Right lung (tissue), 2 donors: ENCODE measurements at regions not wholly inside any gene's neighbourhood (a gene's known extent, or its start where the extent isn't known, plus 50 kb on each side); places are given as distances from the start of the nearest gene placed in this dataset.

ENCODE experiments used
- DNase-seq, 2 donors: peaks; one replicate each; pipeline ENCODE4 v3.0.0-alpha.2; 2013

DNA sequence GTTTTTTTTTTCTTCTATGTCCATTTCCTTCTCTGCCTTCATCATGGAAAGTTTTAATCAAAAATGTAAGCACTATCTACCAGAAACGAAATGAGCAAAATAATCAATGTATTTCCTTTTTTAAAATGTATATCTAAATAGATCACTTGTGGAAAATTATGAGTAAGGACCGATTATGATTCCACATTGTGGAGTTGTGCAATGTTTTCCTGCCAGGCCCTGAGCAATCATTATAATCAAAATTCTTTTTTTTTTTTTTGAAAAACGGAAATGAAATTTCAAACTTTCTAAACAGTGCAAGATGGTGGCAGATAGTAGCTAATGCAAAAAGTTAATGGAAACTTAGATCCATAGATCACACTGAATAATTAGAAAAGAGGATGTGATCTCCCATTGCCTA, 1074.6 kb upstream of the TMEM132C start:
- DNase-seq: no peak

DNA sequence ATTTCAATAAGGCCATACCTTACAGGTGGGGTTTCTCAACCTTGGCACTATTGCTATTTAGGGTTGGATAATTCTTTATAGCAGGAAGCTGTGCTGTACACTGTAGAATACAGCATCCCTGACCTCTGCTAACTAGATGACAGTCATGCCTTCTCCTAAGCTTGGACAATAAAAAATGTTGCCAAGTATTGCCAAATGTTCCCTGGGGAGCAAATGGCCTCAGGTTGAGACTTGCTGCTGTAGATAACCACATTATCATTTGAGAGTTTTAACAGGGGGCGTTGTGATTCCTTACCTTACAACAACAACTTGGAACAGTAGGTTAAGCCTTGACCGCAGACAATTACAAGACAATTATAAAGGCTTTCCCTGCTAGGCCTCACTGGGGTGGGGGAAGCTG, 1073.6 kb upstream of the TMEM132C start:
- no peak for DNase-seq

DNA sequence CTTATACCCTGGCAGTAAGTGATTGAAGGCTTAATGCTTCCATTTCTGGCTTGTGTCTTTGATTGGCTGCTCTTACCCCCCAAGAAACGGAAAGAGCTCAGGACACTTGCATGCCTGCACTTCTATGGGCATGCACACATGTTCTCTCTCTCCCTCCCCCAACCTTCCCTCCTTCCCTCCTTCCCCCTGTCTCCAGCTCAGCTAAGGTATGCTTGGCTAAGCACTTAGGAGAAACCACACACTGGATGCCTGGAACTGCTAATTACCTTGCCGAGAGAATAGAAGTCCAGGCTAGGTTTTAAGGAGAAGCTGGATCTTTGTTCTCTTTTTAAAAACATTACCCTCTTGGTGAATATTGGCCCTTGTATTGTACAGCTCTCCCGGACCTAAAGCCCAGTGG, 1072.8 kb upstream of the TMEM132C start:
- DNase-seq: no peak

DNA sequence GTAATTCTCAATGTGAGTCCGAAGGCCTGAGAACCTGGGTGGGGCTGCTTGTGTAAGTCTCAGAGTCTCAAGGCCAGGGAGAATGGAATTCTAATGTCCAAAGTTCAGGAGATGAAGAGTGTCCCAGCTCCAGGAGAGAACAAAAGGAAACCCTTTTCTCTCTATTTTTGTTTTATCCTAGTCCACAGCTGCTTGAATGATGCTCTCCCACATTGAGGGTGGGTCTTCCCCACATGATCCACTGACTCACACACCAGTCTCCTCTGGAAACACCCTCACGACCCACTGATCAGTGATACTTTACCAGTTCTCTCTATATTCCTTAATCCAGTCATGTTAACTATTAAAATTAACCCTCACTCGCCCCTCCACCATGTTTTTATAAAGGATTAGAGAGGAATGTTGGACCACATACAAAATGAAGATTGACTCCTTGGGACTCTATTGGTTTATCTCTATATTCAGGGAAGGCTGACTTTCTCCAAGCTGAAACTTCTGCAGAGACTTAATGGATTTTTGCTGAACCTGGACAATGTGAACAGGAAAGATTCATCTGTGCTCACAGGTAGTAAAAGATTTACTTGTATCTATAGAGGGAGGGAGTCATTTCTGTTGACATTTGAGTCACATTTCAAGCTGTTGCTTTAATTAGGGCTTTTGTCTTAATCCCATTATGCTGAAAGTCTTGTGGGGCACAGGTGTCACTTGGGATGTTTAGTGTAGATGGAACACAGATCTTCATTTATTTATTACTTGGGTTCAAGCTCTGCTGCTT, 1061.0 kb upstream of the TMEM132C start:
- DNase-seq: no peak

DNA sequence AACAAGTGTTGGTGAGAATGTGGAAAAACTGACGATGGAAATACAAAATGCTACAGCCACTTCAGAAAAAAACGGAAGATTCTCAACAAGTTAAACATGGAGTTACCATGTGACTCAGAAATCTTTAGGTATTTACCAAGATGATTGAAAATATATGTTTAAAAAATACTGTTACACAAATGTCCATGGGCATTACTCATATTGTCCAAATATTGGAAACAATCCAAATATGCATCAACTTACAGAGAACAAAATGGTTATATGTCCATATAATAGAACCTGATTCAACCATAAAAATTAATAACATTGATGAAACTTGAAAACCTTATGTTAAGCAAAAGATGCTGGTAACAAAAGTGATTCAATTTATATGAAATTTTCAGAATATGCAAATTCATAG, 1057.7 kb upstream of the TMEM132C start:
- no peak for DNase-seq

DNA sequence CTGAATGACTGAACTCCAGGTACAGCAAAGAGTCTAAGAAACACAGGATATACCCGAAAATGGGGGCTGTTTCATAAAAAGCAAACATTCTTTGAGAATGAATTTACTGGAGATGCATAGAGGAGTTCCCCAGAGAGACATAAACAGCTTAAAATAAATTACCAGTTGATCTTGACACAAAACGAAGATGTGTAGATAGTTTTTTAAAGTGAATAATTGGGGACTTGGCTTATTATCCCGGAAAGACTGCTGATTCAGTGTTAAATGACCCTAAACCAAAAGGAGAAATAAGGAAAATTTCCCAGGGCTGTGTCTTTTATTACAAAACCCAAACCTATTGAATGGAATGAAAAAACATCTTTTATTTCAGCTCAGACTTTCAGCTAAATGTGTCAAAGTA, 1052.8 kb upstream of the TMEM132C start:
- no peak for DNase-seq

DNA sequence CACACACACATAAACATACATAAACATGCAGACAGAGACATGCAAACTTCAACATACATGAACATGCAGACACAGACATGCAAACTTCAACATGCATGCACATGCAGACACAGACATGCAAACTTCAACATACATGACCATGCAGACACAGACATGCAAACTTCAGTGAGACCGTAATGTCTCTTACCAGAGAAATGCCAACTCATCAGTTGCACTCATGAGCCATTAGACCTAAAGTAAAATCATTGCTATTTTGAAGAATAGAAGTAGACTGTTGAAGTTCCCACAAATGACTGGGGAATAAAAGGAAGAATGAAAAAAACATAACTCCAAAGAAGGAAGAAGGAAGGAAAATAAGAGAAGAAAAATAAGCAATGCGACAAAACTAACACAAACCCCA, 1044.0 kb upstream of the TMEM132C start:
- no peak for DNase-seq

DNA sequence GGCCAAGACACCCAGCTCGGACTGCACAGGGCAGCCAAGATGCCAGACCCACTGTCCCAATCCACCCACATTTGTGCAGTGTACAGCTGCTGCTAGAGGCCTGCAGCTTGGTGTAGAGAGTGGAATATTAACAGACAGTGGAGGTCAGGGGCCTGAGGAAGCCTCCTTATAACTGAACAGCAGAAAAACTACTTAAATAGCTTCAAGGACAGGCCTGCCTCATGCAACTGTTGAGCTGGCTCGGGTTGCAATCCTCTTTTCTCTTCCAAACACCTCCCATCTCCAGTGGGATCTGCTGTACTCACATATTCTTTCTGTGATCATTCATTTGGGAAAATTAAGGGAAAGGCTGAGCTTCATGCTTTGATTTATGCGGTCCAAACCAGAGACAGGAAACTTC, 1043.2 kb upstream of the TMEM132C start:
- no peak for DNase-seq

DNA sequence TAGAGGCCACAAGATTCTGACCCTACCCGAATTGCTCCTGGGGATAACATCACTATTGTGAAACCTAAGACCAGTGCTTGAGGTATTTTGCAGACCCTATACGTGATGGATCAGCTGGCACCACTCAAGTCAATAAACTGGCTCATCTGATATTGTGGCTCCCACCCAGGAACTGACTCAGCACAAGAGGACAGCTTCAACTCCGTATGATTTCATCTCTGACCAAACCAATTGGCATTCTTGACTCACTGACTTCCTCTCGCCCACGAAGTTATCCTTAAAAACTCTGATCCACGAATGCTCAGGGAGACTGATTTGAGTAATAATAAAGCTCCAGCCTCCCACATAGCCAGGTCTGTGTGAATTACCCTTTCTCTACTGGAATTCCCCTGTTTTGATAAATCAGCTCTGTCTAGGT, 1036.1 kb upstream of the TMEM132C start:
- no peak for DNase-seq

DNA sequence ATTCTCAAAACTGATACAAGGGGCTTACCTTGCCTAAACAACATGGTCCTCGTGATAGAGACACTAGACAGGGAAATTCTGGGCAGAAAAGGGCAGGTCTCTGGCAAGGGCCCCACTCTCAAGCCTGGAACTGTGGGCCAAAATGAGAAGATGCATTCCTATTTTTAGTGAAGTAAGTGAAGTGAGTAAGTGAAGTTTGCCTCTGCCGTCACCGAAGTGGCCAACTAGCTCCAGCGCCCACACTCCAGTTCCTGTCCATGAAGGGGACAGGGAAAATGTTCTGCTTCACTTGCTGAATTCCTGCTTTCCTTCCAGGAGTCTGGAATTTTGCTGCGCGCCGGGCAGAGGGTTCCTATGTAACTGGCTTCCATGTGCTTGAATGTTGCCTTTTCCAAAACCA, 1035.6 kb upstream of the TMEM132C start:
- no peak for DNase-seq

DNA sequence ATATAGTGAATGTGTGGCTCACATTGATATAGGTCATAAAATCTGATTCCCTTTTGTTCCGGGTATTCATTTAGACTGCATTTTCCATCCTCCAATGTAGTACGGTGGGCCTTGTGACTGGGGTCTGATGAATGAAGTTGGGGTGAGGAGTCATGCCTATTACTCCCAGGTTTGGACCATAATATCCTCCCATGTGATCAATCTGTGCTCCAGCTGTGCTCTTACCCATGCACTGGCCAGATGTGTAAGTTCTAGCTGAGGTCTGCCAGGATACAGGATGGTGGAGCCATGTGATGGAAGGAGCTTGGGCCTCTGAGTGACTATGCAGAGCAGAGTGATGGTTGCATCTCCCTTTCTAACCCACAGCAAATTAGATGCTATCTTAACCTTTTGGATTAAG, 1034.0 kb upstream of the TMEM132C start:
- DNase-seq: no peak

DNA sequence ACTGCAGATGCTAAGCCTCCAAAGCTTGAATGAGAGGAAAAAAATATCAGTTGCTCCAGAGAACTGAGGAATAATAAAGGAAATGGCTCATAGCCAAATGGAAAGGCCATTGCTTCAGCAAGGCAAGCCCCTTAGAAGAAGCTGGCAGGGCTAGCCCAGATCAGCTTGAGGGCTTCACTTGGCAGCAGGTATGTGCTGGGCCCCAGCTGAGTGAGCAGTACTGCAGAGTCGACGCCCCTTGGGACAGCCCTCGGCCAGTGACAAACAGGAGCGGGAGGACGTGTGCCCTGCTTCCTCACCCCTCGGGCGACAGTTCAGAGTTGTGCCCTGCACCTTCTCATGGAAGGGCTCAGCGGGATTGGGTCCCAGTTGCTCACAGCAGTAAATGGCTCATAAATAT, 1031.2 kb upstream of the TMEM132C start:
- no peak for DNase-seq

DNA sequence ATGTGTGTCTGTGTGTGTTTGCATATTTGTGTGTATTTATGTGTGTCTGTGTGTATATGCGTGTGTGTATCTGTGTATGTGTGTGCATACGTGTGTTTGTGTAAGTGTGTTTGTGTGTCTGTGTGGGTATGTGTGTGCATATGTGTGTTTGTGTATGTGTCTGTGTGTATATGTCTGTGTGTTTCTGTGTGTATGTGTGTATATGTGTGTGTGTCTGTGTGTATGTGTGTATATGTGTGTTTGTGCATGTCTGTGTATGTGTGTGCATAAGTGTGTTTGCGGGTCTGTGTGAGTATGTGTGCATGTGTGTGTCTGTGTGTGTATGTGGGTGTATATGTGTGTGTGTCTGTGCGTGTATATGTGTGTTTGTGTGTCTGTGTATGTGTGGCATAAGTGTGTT, 1030.5 kb upstream of the TMEM132C start:
- no peak for DNase-seq

DNA sequence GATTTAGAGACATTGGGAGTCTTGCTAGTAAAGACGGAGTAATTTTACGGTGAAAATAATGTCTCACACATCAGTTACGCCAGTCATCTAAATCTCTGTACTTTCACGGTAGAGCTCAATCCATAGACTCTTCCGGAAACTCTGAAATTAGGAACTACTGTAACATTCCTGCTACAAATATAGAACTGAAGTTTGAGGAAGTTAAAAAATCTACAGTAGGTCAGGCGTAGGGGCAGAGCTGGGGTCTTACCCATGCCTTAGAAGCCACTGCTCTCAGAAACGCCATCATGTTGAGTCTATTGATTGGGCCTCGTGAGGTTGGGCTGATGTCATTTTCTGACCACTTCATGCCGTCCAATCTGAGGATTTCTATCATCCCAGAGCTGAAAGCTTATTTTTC, 1029.8 kb upstream of the TMEM132C start:
- no peak for DNase-seq

DNA sequence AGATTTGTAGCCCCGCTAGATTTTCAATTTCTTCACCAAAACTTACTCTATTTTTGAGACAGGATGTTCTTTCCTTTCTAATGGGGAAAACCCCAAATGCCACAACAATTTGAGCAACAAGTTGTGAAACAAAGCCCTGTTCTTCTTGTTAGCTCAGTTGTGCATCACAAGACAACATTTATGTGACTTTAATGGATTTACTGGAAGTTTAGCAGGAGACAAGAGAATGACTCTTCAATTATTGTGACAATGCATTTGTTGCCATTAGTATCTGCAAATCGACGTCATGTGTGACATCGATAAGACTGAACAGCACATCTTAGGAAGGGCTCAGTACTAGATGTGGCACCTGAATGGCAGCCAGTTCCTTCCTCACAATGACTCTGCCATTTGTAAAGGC, 1028.9 kb upstream of the TMEM132C start:
- no peak for DNase-seq

DNA sequence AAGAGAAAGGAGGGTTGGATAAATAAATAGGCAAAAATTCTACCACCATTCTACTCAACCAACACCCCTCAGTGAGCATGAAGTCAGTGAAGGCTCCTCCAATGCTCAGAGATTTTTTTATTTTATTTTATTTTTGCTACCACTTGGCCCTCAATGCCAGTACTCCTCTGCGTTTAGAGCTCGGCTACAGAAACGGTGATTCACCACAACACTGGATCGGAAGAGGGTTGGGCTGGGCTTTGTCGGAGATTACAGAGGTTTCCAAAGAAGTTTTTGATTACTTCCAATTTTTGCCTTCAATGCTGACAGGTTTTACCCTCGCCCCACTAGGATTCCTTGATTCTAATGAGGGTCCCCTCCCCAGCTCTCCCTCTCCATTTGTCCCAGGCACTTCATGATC, 1027.2 kb upstream of the TMEM132C start:
- no peak for DNase-seq

DNA sequence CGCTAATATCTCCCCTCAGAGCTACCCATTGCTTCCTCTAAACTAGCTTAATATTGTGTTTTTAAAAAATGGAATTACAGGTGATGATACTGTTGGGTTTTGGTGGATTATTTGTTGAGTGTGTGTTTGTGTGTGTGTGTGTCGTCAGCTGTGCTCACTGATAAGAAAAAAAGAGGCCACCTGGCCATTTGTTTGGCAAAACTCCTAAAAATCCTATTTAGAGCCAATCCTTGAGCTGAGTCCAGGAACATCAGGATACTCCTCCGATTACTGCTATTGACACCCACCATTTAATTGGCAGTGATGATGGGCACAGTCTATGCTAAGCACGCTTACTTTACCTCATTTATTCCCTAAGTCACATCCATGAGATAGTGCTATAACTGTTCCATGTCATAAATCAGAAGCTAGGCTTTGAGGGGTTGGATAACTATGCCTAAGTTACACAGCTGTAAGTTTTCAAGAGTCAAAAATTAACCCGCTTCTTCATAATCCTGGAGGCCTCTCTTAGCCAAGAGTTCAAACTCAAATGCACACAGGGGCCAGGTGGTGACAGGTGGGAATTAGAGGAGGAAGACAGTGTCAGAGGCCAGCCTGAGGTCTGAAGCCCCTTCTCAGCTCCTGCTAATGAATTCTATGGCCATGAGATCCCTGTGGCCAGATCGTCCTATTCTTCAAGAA, 1026.6 kb upstream of the TMEM132C start:
- no peak for DNase-seq

DNA sequence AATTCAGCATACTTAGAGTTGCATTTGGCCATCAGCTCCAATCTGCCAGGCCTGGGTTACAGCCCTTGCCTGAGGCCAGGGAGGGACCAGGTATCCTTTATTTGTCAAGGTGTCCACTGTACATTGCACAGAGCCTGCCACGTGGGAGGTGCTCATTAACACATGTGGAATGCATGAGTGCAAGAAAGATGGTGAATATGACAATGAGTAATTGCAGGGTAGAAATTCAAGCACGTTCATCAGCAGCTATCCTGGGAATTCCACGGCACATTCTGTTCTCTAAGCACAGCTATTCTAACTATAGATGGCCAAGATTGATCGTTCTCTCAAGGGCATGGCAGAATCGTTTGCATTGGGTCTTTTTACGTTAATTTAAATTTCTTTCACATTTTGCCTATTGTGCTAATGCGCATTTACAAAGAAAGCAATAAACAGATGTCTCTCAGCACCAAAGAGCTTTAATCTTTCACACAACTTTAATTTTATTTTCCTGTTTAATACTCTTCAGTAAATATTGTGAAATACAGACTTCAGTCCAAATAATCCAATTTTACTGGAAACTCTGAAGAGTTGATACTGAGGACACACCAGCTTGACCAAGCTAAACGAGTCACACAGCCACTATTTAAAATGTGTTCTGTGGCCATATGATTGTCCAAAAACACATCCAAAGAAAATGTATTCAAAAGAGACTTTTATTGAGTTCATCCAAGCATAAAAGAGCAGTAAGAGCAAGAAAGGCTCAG, 1025.7 kb upstream of the TMEM132C start:
- DNase-seq: no peak

DNA sequence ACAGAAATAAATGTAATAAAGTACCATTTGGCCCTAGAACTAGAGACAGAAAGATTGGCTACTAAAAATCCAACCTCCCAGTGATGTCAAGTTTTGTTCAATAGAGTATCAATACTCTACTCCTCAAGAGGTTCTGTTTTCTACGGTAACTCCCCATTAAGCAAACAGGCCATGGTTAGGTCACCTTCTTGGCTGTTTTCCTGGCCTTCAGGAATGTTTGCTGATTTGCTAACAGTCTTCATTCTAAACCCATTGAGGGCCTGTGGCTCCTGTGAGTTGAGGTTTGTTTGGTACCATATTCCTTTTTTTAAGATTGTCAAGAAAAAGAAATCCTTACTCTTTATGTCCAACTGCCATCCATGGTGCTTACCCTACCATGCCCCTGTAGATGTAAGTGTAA, 1022.0 kb upstream of the TMEM132C start:
- no peak for DNase-seq

DNA sequence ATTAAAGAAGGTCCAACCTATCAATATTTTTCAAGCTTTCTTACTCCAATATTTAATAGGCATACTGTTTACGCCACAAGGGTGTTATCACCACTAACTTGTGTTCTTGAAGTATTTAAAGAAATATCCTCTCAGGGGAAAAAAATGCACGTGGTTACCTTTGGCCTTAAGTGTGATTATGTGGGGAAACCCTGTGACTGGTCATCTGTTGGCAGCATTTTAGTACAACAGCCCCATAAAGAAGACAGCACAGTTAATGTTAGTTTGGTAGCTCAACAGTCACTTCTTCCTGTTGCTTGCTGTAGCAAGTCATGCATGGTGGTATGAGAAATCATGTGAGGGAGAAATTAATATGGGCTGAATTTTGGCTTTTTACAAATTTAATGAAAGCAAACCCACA, 1021.5 kb upstream of the TMEM132C start:
- DNase-seq: no peak

DNA sequence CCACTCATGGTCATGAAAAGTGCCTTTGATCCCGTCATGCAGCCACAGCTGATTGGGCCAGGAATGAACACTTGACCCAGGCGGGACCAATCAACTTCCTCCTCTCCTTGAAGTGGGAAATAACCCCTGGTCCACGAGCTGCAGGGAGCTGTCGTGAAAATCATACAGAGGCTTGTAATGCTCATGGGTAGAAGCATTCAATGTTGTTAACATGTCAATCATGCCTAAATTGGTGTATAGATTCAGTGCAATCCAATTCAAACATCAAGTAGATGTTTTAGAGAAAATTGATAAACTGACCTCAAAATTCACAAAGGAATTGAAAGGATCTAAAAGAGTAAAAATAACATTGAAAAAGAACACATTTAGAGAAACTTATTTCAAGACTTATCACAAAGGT, 1019.0 kb upstream of the TMEM132C start:
- no peak for DNase-seq

DNA sequence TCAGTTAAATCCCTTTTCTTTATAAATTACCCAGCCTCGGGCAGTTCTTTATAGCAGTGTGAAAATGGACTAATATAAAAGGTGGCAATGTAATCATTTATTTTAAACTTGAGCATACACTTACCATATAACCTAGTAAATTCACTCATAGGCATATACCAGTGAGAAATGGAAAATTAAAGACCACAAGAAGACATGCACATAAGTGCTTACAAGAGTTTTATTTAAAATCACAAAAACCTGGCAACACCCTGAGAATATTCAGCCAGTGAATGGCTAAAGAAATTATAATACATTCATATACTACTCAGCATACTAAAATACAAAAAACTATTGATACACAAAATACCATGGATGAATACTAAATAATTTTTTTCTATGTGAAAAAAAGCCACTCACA, 1017.5 kb upstream of the TMEM132C start:
- DNase-seq: no peak

DNA sequence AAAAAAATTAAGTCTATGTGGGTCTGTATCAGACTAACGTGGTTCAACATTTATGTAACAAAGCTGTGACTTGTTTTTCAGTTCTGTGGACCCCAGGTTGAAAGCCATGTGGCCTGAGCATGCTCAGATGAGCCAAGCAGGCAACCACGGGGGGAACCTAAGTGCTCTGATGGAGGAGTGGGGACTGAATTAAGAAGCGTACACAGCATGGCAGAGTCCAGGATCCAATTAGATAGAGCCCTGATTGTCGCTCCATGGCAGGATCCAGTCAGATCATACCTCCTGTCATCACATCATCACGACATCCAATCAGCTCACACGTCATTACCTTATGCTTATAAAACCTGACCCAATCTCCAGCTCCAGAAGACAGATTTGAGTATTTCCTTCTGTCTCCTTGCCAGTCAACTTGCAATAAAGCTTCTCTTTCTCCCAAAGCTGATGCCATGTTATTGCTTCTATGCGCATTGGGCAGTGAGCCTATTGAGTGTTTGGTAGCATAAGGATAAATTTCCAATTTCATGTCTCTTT, 1013.1 kb upstream of the TMEM132C start:
- DNase-seq: no peak
